K562 (cell line): ENCODE measurements at regions not wholly inside any gene's neighbourhood (a gene's known extent, or its start where the extent isn't known, plus 50 kb on each side); places are given as distances from the start of the nearest gene placed in this dataset.

Experiments used
- ATAC-seq: fragments of 200-7000 bp; cut with Tn5 transposase; 3 replicates; pipeline ENCODE4 v1.9.1; 2020; ENCODE audit warnings: moderate library complexity
- BruUV-seq: library from RNA; stranded (reverse); fragments of 400-500 nt; replicated peaks from 2 replicates; lab custom pipeline; 2021; lab: Mats Ljungman, UMichigan
- CTCF ChIA-PET: fragments of 300-600 bp; formaldehyde crosslinking; extraction: SDS; loops from one replicate; lab custom pipeline; 2021; ENCODE audit warnings: low intra/inter-chr PET ratio; lab: Yijun Ruan, JAX
- POLR2A ChIA-PET: fragments of 300-600, 350-650 bp; sonication (Branson Sonifier 250); formaldehyde crosslinking; extraction: SDS; loops from one replicate; lab custom pipeline; 2021; ENCODE audit warnings: antibody characterized with exemption, inconsistent platforms; lab: Yijun Ruan, JAX
- DNase-seq, 4 experiments: peaks; one replicate each; pipeline versions ENCODE4 v3.0.0 to v3.0.0-alpha.2; 2011 to 2018; ENCODE audit warnings: low spot score in 3 of 4, mixed read lengths in 3 of 4; ENCODE audit errors: extremely low read depth in 1 of 4
- FAIRE-seq: peaks from 2 replicates; lab custom pipeline; 2011; peaks lifted over from hg19 to GRCh38; lab: Jason Lieb, UNC
- H2AFZ ChIP-seq: 2 replicates; pipeline ENCODE4 v1.6.0; 2011; ENCODE audit warnings: low read depth, low read length, control low read depth, inconsistent platforms
- H3K27ac ChIP-seq: fragments of 200-600 bp; 3 replicates; pipeline ENCODE4 v1.8.0; 2011; ENCODE audit warnings: low read depth, mild to moderate bottlenecking, control low read depth, inconsistent platforms, low read length, moderate library complexity, mixed read lengths; ENCODE audit errors: extremely low read depth
- H3K27me3 ChIP-seq, 2 experiments: fragments of 300-600 bp in 1 of 2; 2 replicates in 1 of 2; 3 replicates in 1 of 2; pipeline versions ENCODE4 v1.6.0 to v1.8.0; 2011; ENCODE audit warnings: inconsistent platforms in 2 of 2, low read length in 2 of 2, mild to moderate bottlenecking in 1 of 2, mixed read lengths in 1 of 2, moderate library complexity in 1 of 2; ENCODE audit not compliant: control insufficient read depth in 2 of 2, insufficient read depth in 2 of 2
- H3K36me3 ChIP-seq: fragments of 300-600 bp; 3 replicates; pipeline ENCODE4 v1.8.0; 2011; ENCODE audit warnings: mild to moderate bottlenecking, low read length, inconsistent platforms; ENCODE audit not compliant: control insufficient read depth, insufficient read depth
- H3K4me1 ChIP-seq, 2 experiments: fragments of 200-600 bp in 1 of 2; replicated peaks in 1 of 2; 2 replicates in 1 of 2; 3 replicates in 1 of 2; pipeline versions ENCODE4 v1.5.1 to v1.8.0; 2011; ENCODE audit warnings: inconsistent platforms in 2 of 2, low read length in 2 of 2, mild to moderate bottlenecking in 1 of 2, mixed read lengths in 1 of 2, moderate library complexity in 1 of 2; ENCODE audit not compliant: control insufficient read depth in 2 of 2, insufficient read depth in 2 of 2
- H3K4me2 ChIP-seq: 2 replicates; pipeline ENCODE4 v1.6.1; 2011; ENCODE audit warnings: low read length, control low read depth, inconsistent platforms, mixed read lengths; ENCODE audit not compliant: insufficient read depth
- H3K4me3 ChIP-seq: fragments of 200-600 bp; sonication (generic), shearing (Covaris generic); 2 replicates; pipeline ENCODE4 v1.5.1; 2016; ENCODE audit warnings: control low read depth, inconsistent platforms
- H3K79me2 ChIP-seq: fragments of 200-600 bp; 3 replicates; pipeline ENCODE4 v1.8.0; 2011; ENCODE audit warnings: low read length, inconsistent platforms; ENCODE audit not compliant: control insufficient read depth, insufficient read depth
- H3K9ac ChIP-seq, 2 experiments: 2 replicates each; pipeline versions ENCODE4 v1.6.0 to v1.6.1; 2011; ENCODE audit warnings: low read depth in 2 of 2, low read length in 2 of 2, control low read depth in 1 of 2, inconsistent platforms in 1 of 2, mild to moderate bottlenecking in 1 of 2, mixed read lengths in 1 of 2; ENCODE audit not compliant: insufficient read depth in 1 of 2
- H3K9me1 ChIP-seq: one replicate; pipeline ENCODE4 v1.6.0; 2011; ENCODE audit warnings: inconsistent platforms, mild to moderate bottlenecking, low read length, moderate library complexity; ENCODE audit not compliant: control insufficient read depth, insufficient read depth
- H3K9me3 ChIP-seq: replicated peaks from 2 replicates; pipeline ENCODE4 v1.5.1; 2011; ENCODE audit warnings: low read depth, low read length, inconsistent platforms; ENCODE audit not compliant: control insufficient read depth, insufficient read depth
- H4K20me1 ChIP-seq: replicated peaks from 2 replicates; pipeline ENCODE4 v1.6.1; 2011; ENCODE audit warnings: low read length, inconsistent platforms, mixed read lengths; ENCODE audit not compliant: control insufficient read depth, insufficient read depth
- NR2F6 ChIP-seq: fragments of 450-650 bp; formaldehyde crosslinking; IDR thresholded peaks from 2 replicates; pipeline ENCODE4 v1.4.0; 2020; ENCODE audit warnings: mild to moderate bottlenecking
- STAT6 ChIP-seq: sonication (generic); formaldehyde crosslinking; IDR thresholded peaks from 2 replicates; pipeline ENCODE4 v1.8.1; 2023; ENCODE audit warnings: mild to moderate bottlenecking, missing genetic modification reagents
- TARDBP ChIP-seq: fragments of 450-650 bp; IDR thresholded peaks from 2 replicates; pipeline ENCODE4 v1.6.1; 2016
- ZNF408 ChIP-seq: fragments of 250-450 bp; sonication (Bioruptor Pico); IDR thresholded peaks from 2 replicates; pipeline ENCODE4 v1.4.0; 2020; ENCODE audit warnings: low read depth, mild to moderate bottlenecking, moderate library complexity
- WGBS: fragments of 100-300 bp; shearing (Covaris generic); methylation state at CpG from one replicate; pipeline ENCODE4 v1.1.6; 2016; ENCODE audit warnings: low coverage, mixed read lengths; ENCODE audit not compliant: insufficient coverage; ENCODE audit errors: missing lambda C conversion rate; 5-methylcytosine and 5-hydroxymethylcytosine counted together
- in situ Hi-C: fragments of 300-500 bp; cut with MboI; formaldehyde crosslinking; loops from 4 replicates; pipeline ENCODE4 v1.15.0; 2018; ENCODE audit warnings: inconsistent platforms, mixed read lengths
- intact Hi-C: fragments of 100-400 bp; cut with micrococcal nuclease; formaldehyde crosslinking; loops from 2 replicates; pipeline ENCODE4 v1.14.2; 2022

GRCh38 chr1:9183441-9183840 is 51.1 kb upstream of the H6PD start:
- ChIA-PET POLR2A (no interaction called here), CTCF (no interaction called here)
- H3K9me3 ChIP-seq = no peaks in the 10 kb centered on the region; the same call in 1 of the 2 replicates
- BruUV-seq = no TSS peak
- no peak for DNase-seq
- 0 out of 2 replicates have a peak, but pooled peaks cover 4% of the 10 kb centered on the region for H4K20me1 ChIP-seq
- no peak overlapping the region for H2AFZ ChIP-seq
- H3K27me3 ChIP-seq = peaks cover 15 to 49% of the 10 kb centered on the region in 2 experiments
- no peak for FAIRE-seq
- no peak overlapping the region for H3K9ac ChIP-seq
- intact Hi-C loops = no loop called here
- TF ChIP-seq ZNF408 (CRISPR knock-in tag) (no peak), TARDBP (no peak)
- H3K36me3 ChIP-seq = no peaks in the 10 kb centered on the region
- no peak overlapping the region for H3K4me3 ChIP-seq
- in situ Hi-C loops = no loop called here
- 38% methylated on average over 17 of the region's 24 CpGs for WGBS
- no peaks in the 10 kb centered on the region for H3K9me1 ChIP-seq
- peaks cover 0 to 15% of the 10 kb centered on the region in 2 experiments; a peak in 1 of 5 replicates for H3K4me1 ChIP-seq
- no peak overlapping the region for H3K4me2 ChIP-seq
- no peak for ATAC-seq
- H3K79me2 ChIP-seq = no peaks in the 10 kb centered on the region
- H3K27ac ChIP-seq = no peak overlapping the region

- Histone ChIP-seq H3K9me1 (no peaks in the 10 kb centered on the region), H3K27me3 (peaks cover 19 to 49% of the 10 kb centered on the region in 2 experiments), H3K27ac (no peak overlapping the region), H3K9ac (no peak overlapping the region), H3K4me2 (no peak overlapping the region), H3K9me3 (no peaks in the 10 kb centered on the region; the same call in 1 of the 2 replicates), H3K36me3 (no peaks in the 10 kb centered on the region), H2AFZ (no peak overlapping the region), H3K79me2 (no peaks in the 10 kb centered on the region), H3K4me1 (peaks cover 0 to 15% of the 10 kb centered on the region in 2 experiments; a peak in 1 of 5 replicates), H4K20me1 (0 out of 2 replicates have a peak, but pooled peaks cover 4% of the 10 kb centered on the region), H3K4me3 (no peak overlapping the region)
- DNase-seq (no peak), ATAC-seq (no peak), FAIRE-seq (no peak)
- TF ChIP-seq NR2F6 (CRISPR knock-in tag) (no peak), STAT6 (CRISPR knock-in tag) (no peak)
- POLR2A ChIA-PET = interaction anchor here (0.5 kb wide), 1 partner anchor 306 kb away, joined by 3 read pairs; no protein-coding TSS in a partner anchor
- intact Hi-C loops = no loop called here
- CTCF ChIA-PET = no interaction called here
- in situ Hi-C loops = no loop called here
- WGBS = 0% methylated on average over 4 of the region's 4 CpGs
- no TSS peak for BruUV-seq
These were observed 50.7 kb upstream of the H6PD start for GRCh38 chr1:9183898-9184297.
